Activated CD8-positive, alpha-beta T cell treated with anti-CD3 and anti-CD28 coated beads for 36 hours (primary cell): ENCODE measurements at regions not wholly inside any gene's neighbourhood (a gene's known extent, or its start where the extent isn't known, plus 50 kb on each side); places are given as distances from the start of the nearest gene placed in this dataset.

Source experiments
- ATAC-seq: fragments of 200-7000 bp; cut with Tn5 transposase; one replicate; pipeline ENCODE4 v1.10.0; 2021; ENCODE audit warnings: mild to moderate bottlenecking, moderate library complexity
- CTCF ChIA-PET: fragments of 350-600 bp; sonication (Branson Sonifier 250); formaldehyde crosslinking; loops from one replicate; lab custom pipeline; 2021; ENCODE audit warnings: antibody characterized with exemption; lab: Charles Lee
- POLR2A ChIA-PET: fragments of 350-600 bp; sonication (Branson Sonifier 250); formaldehyde crosslinking; loops from one replicate; lab custom pipeline; 2021; ENCODE audit warnings: antibody characterized with exemption; lab: Charles Lee
- DNase-seq: peaks from one replicate; pipeline ENCODE4 v3.0.0-alpha.2; 2020
- H3K27ac Mint-ChIP-seq: one replicate; pipeline ENCODE4 v1.8.0; 2021; ENCODE audit warnings: mild to moderate bottlenecking, mixed read lengths
- H3K27me3 Mint-ChIP-seq: one replicate; pipeline ENCODE4 v1.8.0; 2021; ENCODE audit warnings: mixed read lengths
- H3K36me3 Mint-ChIP-seq: one replicate; pipeline ENCODE4 v1.8.0; 2021; ENCODE audit warnings: low read depth, mixed read lengths
- H3K4me1 Mint-ChIP-seq: one replicate; pipeline ENCODE4 v1.8.0; 2021; ENCODE audit warnings: low read depth, mixed read lengths
- H3K4me3 Mint-ChIP-seq: one replicate; pipeline ENCODE4 v1.8.0; 2021; ENCODE audit warnings: mild to moderate bottlenecking, moderate library complexity, mixed read lengths
- H3K9me3 Mint-ChIP-seq: one replicate; pipeline ENCODE4 v1.8.0; 2021; ENCODE audit warnings: mixed read lengths
- intact Hi-C: fragments of 100-400 bp; cut with micrococcal nuclease; formaldehyde crosslinking; loops from one replicate; pipeline ENCODE4 v1.10.0; 2022
- TF ChIP-seq, protein P1 (sequence below): fragments of 200-600 bp; IDR thresholded peaks from one replicate; pipeline ENCODE4 v1.8.0; 2022; ENCODE audit warnings: antibody characterized with exemption, mild to moderate bottlenecking

DNA sequence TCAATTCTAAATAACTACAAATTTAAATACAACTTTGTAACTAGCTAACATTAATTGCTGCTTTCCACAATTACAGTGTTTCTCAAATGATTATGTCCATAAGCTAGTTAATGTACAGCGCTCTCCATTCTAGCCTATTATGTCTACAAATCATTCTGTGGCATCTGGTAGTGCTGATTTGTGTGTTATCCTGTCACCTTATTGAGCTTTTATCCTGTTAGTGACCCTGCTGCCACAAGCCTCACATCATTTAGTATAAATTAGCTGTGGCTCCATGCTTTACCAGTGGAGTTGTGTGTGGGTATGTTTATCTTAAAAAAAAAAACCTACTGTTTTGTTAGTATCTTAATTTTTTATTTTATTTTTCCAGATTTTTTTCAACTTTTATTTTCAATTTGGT, 112.6 kb upstream of the PJA2 start:
- TF ChIP-seq, protein P1, sequence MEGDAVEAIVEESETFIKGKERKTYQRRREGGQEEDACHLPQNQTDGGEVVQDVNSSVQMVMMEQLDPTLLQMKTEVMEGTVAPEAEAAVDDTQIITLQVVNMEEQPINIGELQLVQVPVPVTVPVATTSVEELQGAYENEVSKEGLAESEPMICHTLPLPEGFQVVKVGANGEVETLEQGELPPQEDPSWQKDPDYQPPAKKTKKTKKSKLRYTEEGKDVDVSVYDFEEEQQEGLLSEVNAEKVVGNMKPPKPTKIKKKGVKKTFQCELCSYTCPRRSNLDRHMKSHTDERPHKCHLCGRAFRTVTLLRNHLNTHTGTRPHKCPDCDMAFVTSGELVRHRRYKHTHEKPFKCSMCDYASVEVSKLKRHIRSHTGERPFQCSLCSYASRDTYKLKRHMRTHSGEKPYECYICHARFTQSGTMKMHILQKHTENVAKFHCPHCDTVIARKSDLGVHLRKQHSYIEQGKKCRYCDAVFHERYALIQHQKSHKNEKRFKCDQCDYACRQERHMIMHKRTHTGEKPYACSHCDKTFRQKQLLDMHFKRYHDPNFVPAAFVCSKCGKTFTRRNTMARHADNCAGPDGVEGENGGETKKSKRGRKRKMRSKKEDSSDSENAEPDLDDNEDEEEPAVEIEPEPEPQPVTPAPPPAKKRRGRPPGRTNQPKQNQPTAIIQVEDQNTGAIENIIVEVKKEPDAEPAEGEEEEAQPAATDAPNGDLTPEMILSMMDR, result no peak
- intact Hi-C loops, result no loop called here
- no peak for DNase-seq
- POLR2A ChIA-PET, result no interaction called here
- Mint-ChIP-seq H3K27me3 (no peaks in the 10 kb centered on the region), H3K4me1 (no peaks in the 10 kb centered on the region), H3K4me3 (no peak overlapping the region), H3K36me3 (no peaks in the 10 kb centered on the region), H3K27ac (no peak overlapping the region), H3K9me3 (no peaks in the 10 kb centered on the region)
- CTCF ChIA-PET, result no interaction called here
- ATAC-seq, result no peak

GRCh38 chr5:109519416-109519815, 109.6 kb upstream of the PJA2 start:
- ChIA-PET CTCF (no interaction called here), POLR2A (no interaction called here)
- TF ChIP-seq, protein P1, result no peak
- Mint-ChIP-seq H3K36me3 (no peaks in the 10 kb centered on the region), H3K27me3 (no peaks in the 10 kb centered on the region), H3K27ac (no peak overlapping the region), H3K4me3 (no peak overlapping the region), H3K4me1 (no peaks in the 10 kb centered on the region), H3K9me3 (no peaks in the 10 kb centered on the region)
- intact Hi-C loops, result no loop called here
- DNase-seq, result no peak
- no peak for ATAC-seq

- Mint-ChIP-seq H3K27me3 (no peaks in the 10 kb centered on the region), H3K4me3 (no peak overlapping the region), H3K9me3 (no peaks in the 10 kb centered on the region), H3K4me1 (no peaks in the 10 kb centered on the region), H3K36me3 (no peaks in the 10 kb centered on the region), H3K27ac (no peak overlapping the region)
- ChIA-PET CTCF (no interaction called here), POLR2A (no interaction called here)
- intact Hi-C loops, result no loop called here
- TF ChIP-seq, protein P1, result no peak
- no peak for DNase-seq
- ATAC-seq, result no peak
These were observed 106.6 kb upstream of the PJA2 start for GRCh38 chr5:109516390-109516789.

DNA sequence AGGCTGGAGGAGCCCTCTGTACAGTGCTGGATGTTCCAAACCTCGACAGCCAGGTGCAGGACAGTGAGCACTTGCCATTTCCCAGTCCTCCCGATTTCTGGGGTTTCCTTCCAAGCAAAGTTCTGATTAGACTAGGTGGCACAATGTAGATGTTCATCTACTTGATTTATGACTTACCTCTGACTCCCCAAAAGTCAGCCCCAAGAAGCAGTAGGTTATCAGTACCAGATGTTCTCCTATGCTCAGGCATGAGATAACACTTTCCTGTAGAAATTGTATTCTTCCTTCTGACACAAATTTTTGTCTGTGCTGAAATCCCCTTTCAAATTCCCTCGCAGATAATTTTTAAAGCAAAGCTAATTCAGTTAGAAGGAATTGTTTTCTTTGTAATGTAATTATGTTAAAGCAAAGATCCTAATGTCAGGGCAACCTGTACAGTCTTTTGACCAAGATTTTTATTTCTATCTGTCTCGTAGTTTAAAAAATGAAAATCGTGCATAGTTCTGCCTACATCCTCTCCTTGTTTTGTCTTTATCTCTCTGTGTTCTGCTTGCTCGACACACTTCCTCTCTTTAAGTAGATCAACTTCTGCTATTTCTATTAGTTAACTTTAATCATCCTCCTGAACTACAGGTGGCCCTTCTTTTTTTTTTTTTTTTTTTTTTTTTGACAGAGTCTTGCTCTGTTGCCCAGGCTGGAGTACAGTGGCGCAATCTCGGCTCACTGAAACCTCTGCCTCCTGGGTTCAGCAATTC, 102.4 kb upstream of the PJA2 start:
- DNase-seq (no peak), ATAC-seq (no peak)
- no peak overlapping the region for H3K27ac Mint-ChIP-seq
- CTCF ChIA-PET, result no interaction called here
- H3K9me3 Mint-ChIP-seq, result no peaks in the 10 kb centered on the region
- intact Hi-C loops, result no loop called here
- no peaks in the 10 kb centered on the region for H3K27me3 Mint-ChIP-seq
- H3K36me3 Mint-ChIP-seq, result no peaks in the 10 kb centered on the region
- TF ChIP-seq, protein P1, result no peak
- H3K4me3 Mint-ChIP-seq, result no peak overlapping the region
- H3K4me1 Mint-ChIP-seq, result no peaks in the 10 kb centered on the region
- POLR2A ChIA-PET, result no interaction called here

GRCh38 chr5:109506556-109506955, 96.8 kb upstream of the PJA2 start:
- no peak for ATAC-seq
- CTCF ChIA-PET, result no interaction called here

More at GRCh38 chr5:109506556-109506955, 96.8 kb upstream of the PJA2 start:
- DNase-seq, result no peak
- intact Hi-C loops, result no loop called here
- TF ChIP-seq, protein P1, result no peak
- POLR2A ChIA-PET, result no interaction called here
- no peaks in the 10 kb centered on the region for H3K4me1 Mint-ChIP-seq
- H3K36me3 Mint-ChIP-seq, result no peaks in the 10 kb centered on the region
- H3K9me3 Mint-ChIP-seq, result no peaks in the 10 kb centered on the region
- no peaks in the 10 kb centered on the region for H3K27me3 Mint-ChIP-seq
- H3K27ac Mint-ChIP-seq, result no peak overlapping the region
- H3K4me3 Mint-ChIP-seq, result no peak overlapping the region
